ENCODE measurements at regions not wholly inside any gene's neighbourhood (a gene's known extent, or its start where the extent isn't known, plus 50 kb on each side); places are given as distances from the start of the nearest gene placed in this dataset.
"Not testable (repeated sequence)": the region's sequence is repeated elsewhere in the genome, so short reads cannot be mapped to it uniquely, and the experiment has no call there.

DNA sequence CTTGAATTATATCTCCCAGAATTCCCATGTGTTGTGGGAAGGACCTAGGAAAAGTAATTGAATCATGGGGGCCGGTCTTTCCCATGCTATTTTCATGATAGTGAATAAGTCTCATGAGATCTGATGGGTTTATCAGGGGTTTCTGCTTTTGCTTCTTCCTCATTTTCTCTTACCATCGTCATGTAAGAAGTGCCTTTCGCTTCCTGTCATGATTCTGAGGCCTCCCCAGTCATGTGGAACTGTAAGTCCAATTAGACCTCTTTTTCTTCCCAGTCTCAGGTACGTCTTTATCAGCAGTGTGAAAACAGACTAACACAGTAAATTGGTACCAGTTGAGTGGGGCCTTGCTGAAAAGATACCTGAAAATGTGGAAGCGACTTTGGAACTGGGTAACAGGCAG lies 459.7 kb downstream of the REEP3 start:
- TF ChIP-seq, protein P1, sequence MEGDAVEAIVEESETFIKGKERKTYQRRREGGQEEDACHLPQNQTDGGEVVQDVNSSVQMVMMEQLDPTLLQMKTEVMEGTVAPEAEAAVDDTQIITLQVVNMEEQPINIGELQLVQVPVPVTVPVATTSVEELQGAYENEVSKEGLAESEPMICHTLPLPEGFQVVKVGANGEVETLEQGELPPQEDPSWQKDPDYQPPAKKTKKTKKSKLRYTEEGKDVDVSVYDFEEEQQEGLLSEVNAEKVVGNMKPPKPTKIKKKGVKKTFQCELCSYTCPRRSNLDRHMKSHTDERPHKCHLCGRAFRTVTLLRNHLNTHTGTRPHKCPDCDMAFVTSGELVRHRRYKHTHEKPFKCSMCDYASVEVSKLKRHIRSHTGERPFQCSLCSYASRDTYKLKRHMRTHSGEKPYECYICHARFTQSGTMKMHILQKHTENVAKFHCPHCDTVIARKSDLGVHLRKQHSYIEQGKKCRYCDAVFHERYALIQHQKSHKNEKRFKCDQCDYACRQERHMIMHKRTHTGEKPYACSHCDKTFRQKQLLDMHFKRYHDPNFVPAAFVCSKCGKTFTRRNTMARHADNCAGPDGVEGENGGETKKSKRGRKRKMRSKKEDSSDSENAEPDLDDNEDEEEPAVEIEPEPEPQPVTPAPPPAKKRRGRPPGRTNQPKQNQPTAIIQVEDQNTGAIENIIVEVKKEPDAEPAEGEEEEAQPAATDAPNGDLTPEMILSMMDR (IDR thresholded peaks at IDR 0.05; ENCODE audit: low read depth, low read length): not testable (repeated sequence)
- not testable (repeated sequence) for TF ChIP-seq EZH2phosphoT487 (IDR thresholded peaks at IDR 0.05; ENCODE audit: low read depth)
